Fibroblast of skin of left quadriceps (primary cell): ENCODE measurements at regions not wholly inside any gene's neighbourhood (a gene's known extent, or its start where the extent isn't known, plus 50 kb on each side); places are given as distances from the start of the nearest gene placed in this dataset.

Source experiments
- DNase-seq, 2 experiments: peaks; one replicate each; pipeline ENCODE4 v3.0.0-alpha.2; 2013; ENCODE audit warnings: low read depth in 2 of 2

DNA sequence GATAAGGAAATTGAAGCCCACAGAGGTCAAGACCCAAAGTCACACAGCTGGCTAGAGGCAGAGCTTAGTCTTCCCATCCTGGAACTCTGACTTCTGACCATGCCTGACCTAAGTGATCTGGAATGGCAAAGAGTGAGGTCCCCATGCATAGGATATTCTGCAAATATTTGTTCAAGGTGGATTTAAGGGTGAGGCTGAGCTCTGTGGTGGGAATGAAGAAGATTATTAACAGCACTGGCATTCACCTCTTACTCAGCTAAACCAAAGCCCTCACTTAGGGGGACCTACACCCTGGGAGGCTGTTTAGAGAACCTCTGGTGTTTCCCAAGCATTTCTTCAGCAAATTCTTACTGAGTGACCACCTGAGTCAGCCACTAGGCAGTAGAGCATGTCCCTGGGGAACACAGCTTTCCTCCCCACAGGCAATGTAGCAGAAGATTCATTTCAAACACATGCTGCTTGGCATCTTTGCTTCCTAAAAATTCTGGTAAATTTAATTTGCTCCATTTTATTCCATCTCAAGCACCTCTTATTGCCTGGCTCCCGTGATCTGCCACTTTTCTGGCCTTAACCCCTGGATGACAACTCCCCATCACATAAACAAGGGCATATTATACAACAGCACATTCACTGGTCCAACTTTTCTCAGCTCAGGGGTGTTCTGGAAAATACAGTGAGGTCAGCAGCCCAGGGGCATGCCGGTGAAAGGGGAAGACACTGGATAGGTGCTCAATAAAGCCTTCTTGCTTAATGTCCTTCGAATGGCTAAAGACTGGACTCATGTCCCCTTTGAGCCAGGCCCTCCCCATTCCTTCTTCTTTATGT is 176.0 kb downstream of the ABHD5 start:
- DNase-seq: peak; percentile 55 to 56

DNA sequence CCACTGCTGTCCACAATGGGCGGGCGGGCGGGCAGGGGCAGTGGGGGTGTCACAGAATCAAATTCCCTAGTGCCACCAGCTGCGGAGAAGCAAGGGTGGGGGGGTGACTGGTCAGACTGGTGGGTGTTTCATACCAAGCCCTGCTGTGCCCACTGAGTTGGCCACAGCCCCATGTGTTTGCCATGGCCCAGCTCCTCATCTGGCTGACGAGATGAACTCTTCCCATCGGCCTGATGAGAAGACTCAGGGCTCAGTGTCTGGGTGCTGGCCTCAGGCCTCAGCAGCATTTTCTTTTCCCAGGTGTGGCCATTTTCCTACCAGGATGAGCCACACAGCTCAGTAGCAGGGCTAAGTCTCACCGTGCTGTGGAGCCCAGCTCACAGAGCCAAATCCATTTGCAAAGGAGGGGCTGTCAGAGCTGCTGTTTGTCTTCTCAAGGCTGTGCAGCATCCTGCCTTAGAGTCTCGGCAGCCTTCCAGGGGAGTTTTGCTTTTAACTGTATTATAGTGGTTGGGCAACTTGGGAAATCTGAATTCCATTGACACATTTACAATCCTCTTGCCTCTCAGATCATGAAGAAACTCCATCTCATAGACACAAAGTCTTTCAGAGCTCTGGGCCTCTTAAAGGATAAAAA is 176.8 kb downstream of the ABHD5 start:
- peak; percentile 88 to 89 for DNase-seq

DNA sequence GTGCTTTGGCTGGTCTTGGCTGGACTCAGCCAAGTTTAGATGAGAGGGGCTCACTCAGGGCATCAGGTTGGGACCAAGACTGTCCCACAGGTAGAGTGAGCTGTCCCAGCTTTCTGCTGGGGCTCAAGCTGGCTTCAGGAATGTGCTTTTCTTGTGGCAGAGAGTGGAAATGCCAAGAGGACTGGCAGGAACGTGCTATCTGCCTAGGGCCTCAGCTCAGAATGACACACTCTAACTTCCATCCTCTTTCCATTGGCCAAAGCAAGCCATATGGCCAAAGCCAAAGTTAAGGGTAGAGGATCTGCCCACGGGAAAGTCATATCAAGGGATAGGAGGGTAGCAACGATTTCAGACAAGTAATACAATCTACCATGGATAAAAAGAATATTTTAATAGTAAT is 178.8 kb downstream of the ABHD5 start:
- no peak for DNase-seq

DNA sequence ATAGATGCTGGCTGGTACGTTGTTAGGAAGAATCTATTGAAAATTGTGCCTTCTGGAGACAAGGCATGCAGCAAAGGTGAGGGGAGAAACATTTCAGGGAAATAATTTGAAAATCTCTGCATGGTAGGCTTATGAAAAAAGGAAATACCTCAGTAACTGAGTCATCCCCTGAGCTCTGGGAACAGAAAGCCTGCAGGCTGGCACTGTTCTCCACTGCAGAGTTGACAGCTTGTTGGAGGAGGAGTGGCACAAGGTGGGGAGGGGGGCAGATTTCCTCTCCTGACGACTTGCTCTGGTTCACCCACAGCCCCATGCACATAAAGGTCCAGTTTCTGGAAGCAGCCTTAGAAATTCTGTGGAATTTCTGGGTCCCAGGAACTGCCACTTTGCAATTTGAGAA is 179.4 kb downstream of the ABHD5 start:
- DNase-seq: no peak

DNA sequence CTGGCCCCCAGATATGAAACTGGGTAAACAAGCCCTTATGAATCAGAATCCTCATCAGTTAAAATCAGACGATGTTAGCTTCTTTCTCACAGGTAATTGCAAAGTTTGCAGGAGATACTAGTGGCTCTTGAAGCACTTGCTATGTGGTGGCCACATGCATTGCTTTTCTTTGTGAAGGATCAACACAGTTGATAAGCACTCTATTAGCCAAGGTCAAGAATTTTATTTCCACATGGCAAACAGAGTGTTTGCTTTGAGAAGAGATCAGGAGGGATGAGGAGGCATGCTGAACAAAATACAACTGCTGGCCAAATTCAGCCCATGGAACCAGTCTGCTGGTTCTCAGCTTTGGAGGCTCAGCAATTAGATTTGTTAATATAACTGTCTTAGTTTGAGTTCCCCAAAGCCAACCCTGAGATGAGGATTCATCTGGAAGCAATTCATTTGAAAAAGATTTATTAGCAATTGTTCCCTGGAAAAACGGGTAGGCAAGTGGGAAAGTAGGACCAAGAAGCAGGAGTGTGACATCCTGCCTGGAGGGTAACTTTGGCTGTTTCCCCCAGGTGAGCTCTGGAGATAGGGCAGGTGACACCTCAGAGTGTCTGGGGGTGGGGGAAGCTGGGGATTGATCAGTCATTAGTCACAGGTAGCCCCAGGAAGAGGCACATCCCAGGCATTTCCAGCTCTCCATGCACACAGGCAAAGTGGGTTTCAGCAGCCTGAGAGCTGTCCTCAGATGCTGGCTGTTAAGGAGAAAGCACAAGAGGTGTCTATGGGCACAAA is 180.3 kb downstream of the ABHD5 start:
- DNase-seq: no peak

DNA sequence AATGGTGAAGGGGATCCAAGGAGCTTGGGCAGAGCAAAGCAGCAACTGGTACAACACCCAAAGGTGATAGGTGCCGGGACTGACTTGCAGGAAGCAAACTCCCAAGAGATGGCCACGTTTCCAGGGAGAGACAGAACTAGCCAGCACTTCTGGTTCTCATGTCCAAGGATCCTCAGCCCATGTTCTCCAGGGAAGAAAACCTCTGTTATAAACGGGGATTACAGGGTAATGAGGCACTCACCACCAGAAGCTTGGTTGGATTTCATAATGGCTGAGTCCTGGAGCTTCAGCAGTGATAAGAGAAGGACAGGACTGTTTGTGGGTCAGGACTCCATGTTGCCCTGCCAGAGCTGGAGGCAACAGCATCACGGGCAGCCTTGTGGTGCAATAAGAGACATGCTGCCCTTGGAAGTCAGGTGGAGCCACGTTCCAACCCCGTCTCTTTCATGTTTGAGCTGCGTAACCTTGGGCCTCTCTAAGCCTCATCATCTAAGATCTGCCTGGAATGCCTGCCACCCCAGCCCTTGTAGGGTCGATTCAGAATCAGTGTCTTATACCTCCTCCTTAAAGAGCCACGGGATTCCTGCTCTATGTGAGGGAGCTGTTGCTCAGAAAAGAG is 181.0 kb downstream of the ABHD5 start:
- DNase-seq: no peak

DNA sequence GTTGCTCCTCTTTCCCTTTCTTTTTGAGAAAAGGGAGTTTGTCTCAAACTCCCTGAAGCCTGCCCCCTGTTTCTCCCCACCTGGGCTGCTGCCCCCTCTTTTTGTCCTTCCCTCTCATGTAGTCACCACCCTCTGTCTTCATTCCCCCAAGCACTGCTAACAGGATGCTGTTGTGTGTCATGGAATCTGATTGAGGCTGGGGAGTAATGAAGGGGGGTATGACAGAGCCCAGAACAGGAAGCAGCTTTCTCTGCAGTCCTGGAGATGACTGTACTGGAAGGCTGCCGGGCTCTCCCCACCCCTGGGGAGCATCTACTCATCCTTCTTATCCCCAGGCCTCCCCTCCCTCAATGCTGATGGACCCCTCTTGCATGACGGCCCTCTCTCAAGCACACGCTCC is 181.6 kb downstream of the ABHD5 start:
- DNase-seq: peak; percentile 67 to 72

DNA sequence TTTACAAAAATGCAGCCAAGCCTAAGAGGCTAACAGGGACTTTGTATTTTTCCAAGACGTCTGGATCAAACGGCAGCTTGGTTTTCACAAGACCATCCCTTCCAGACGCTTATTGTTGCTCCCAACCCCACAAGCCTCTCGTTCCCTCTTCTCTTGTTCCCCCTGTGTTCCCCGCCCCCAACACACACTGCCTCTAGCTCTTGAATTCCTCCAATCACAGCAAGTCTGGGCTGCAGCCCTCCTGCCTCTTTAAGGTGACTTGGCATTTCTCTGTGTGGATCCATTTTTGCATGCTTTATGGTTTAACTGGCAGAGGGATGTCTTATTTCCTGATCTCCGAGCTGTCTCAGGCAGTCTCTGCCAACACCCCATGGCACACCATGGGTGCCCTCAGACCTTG is 182.2 kb downstream of the ABHD5 start:
- no peak for DNase-seq

DNA sequence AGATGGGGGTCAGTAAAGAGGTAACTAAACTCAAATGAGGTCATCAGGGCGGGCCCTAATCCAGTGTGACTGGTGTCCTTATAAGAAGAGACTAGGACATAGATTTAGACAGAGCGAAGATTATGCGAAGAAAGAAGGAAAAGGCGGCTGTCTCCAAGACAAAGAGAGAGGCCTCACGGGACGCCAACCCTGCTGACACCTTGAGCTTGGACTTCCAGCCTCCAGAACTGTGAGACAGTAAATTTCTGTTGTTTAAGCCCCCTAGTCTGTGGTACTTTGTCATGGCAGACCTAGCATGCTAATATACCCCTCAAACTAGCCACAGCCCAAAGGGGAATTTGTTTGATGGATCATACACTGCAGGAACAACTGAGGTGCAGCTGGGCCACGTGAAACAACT is 183.0 kb downstream of the ABHD5 start:
- no peak for DNase-seq

DNA sequence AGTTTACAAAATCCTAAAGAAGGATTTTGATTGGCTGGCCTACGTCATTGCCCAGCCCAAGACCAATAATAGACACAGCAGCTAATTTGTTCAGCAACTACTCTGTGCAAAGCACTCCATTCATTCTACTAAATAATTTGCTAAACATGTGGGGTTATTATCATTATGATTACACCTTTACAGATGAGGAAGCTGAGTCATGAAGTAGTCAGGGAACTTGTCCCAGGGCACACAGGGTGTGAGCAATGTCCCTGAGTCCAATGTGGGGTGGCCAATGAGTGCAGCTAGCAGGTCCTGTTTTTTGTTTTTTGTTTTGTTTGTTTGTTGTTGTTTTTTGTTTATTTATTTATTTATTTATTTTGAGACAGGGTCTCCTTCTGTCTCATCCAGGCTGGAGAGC is 183.6 kb downstream of the ABHD5 start:
- DNase-seq: no peak

DNA sequence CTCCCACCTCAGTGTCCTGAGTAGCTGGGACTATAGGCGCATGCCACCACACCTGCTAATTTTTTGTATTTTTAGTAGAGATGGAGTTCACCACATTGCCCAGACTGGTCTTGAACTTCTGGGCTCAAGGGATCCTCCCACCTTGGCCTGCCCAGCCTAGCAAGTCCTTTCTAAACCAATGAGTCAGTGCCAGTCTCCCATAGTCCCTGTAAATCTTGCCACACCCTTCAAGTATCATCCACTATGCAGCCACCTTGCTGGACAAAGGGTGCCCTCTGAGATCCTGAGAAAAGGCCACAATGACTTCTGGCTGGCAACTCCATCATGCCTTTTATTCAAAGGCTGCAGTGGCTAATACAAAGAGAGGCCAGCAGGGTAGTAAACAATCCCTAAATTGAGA is 184.0 kb downstream of the ABHD5 start:
- no peak for DNase-seq

DNA sequence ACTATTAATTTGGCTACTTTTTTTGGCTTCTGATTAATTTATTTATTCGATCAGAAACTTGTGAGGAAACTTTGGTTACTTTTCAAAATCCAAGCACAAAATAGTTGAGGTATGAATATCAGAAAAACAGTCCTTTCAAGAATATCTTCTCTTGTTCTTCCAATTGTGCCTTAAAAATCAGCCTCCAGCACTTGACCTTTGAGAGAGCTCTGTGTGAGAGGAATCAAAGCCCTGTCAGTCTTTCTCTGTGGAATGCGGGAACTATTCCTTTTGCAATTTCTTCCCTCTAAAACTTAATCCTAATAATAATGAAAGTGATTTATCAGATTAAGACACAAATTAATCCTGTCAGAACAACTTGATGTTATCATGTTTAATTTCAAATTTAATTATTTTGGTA is 185.9 kb downstream of the ABHD5 start:
- no peak for DNase-seq

DNA sequence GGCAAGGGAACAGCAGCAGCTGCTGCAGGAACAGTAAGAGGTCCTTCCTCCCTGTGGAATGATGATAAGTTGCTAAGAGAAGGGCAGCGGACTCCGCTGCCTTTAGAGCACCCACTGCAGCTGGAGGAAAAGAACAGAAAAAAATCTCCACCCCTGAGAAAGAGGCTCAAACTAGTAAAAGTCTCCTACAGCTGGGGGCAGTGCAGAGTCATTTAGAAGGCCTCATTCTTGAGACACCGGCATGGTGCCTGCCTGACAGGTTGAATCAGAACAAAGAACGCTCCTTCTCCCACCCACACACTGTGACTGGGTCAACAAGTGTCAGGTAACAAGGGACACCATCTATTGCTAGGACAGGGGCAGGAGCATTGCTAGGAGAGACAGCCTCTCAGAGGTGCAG is 188.4 kb downstream of the ABHD5 start:
- DNase-seq: no peak

DNA sequence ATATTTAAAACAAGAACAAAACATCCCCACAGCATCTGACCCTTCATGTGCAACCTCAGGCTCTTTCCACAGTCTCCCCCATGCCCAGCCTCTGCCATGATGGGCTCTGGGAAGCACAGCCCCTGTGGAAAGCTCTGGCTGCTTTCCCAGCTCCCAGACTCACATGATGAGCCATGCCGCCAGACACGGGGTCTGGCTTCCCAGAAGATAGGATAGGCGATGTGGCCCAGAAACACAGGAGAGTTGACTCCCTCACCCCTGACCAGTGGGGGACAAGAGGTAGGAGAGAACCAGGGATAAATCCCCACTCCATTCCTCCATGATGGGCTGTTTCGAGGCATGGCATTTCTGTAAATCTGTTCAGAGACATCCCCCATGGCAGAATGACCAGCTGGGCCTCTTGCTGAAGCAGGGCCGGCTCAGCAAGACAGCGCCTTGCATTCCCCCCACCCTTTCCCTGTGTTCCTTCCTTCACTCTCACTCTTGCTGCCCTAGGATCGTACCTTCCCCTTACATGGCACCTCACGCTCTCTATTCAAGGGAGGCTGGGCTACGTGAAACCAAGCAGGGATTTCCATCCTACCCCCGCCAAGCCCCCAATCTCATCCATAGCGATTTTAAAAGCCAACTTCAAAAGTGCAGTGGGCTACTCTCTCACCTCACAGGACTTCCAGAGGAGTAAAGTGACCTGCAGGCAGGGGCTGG is 192.4 kb downstream of the ABHD5 start:
- DNase-seq: no peak

DNA sequence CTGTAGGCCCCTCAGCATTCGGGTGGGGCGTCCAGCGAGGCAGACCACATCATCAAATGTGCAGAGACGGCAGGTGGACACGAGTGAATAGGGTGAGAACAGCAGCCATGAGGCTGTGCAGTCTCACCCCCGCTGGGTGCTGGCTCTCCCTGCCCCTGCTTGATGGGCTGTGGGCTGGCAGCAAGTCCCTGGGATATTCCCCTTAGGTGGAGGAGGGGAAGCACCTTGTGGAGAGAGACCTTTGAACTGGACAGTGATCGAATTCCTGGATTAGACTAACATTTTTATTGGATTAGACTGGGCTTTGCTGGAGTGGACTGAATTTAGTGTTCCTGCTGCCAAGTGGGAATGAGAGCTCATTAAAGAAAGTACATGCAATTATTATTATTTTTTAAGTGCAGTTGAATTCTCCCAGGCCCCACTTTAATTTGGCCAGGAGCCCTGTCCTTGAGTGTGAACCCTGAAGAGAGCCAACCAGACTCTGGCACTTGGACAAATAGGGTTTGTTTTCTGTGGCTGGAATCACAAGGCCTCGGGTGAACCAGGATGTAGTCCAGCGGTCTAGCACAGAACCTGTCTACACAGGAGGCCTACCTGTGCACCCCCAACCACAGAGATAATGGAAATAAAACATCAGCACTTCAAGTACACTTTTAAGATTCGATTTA is 193.1 kb downstream of the ABHD5 start:
- no peak for DNase-seq

DNA sequence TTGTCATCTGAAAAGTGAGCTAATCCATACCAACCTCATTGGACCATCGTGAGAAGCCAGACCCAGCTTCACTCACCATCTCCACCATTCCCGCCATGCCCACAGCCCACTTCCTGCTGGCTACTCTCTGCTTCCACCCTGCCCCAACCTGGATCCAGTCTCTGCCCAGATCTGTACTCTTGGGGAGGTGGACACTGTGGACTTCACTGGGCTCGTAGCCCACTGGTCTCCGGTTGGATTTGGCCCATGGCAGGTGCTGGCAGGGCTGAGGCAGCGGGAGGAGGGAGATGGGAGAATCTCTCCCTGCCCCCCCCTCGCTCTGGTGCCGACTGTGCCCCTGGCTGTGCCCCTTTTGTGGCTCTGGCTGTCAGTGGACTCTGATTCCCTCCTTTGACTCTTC is 193.8 kb downstream of the ABHD5 start:
- DNase-seq: no peak

DNA sequence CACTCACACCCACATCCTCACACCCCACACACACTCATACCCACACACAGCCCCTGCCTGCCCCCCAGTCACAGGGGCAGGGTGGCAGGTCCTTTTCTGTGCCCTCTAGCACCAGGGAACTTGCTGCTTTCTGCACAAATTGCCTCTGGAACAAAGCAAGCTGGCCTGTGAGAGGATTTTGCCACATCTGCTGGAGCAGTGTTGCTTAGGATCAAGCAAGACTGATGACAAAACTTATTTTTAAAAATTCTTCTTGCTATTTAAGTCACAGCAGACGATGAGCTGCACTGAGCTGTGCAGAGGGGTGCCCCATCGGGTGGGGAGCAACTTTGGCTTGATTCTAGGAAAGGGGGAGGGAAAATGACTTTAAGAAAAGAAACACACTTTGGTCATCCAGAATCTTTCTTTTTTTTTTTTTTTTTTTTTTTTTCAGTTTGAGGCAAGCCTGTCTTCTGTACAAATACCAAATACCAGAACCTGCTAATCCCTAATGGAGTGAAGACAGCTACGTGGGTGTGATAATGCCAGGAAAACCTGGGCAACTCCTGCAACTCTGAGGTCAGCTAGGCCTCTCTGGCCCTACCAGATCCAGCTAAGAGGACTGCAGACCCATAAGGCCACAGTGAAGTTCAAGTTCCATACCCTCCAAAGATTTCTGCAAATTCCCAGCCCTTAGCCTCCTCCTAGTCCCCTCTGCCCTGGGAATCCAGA is 195.3 kb downstream of the ABHD5 start:
- DNase-seq: no peak

DNA sequence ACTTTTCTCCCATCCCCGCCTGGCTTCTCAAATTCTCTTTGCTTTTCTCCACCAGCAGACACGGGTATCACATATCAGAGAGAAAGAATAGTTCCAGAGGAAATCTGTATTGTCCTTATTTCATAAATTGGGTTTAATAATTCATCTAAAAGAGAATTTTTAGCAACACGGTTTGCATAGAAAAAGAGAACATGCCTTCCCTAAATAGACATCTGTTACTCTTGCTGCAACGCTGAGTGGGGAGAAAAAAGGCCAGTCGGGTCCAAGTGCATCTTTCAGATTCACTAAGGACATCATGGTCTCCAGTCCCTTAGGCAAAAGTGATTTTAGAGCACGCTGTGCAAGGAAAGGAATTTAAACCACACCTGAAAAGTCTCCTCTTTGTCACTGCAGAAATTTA is 201.3 kb downstream of the ABHD5 start:
- DNase-seq: no peak

DNA sequence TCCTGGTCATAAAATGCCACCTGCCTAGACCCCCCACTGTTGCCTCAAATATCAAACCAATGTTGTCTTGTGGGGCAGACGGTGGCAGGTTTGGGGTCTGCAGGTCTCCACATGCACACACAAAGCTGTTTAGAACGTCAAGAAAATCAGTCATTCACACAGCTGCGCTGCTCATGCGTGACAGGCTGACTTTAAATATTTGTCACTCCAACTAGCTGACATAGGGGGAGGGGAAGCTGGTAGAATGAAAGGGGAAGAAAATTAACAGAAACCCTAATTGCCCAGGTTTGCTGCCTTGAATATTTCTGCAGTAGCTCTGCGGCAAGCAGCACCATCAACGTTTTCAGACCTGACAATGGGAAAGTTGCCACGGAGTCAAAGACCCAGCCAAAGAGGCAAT is 201.8 kb downstream of the ABHD5 start:
- no peak for DNase-seq

DNA sequence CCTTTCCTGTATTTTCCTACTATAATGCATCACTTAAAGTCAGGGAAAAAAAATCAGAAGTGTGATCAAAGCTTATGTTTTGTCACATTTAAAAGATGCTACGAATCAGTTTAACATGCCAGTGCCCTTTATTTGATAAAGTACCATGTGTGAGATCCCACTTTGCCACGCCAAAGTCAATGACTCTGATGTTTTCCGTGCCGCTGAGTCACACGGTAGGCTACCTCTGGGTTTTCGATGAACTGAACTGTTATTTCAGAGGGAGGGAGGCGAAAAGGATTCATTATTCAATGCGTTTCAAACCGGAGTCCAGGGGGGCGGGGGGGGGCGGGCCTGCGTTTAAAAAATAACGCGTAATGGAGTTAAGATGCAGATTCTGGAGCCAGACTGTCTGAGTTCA is 203.0 kb downstream of the ABHD5 start:
- no peak for DNase-seq
